ENCODE measurements at regions not wholly inside any gene's neighbourhood (a gene's known extent, or its start where the extent isn't known, plus 50 kb on each side); places are given as distances from the start of the nearest gene placed in this dataset.

DNA sequence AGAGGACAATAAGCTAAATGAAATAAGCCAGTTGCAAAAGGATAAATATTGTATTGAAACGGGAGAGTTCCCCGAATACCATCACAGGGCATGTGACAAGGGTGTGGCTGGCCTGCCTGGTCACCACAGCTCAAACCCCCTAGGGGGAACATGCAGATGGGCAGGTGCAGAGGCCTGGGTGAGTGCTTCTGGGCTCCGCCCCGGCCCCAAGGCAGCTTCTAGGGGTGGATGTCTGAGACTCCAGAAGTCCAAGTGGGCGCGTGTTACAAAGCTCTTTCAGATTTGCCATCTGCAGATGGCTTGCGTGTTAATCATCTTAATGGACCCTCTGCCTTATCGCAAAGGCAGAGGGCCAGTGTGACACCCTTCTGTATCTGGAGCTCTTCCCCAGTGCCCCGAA, 559.2 kb upstream of the IMPG1 start:
- TF ChIP-seq SP1 (IDR thresholded peaks at IDR 0.05; ENCODE audit: low read depth), result no peak
- no peak for TF ChIP-seq POLR2AphosphoS5 (IDR thresholded peaks at IDR 0.05; ENCODE audit: low read depth, low read length)
- no peak for TF ChIP-seq ZBTB33 (IDR thresholded peaks at IDR 0.05; ENCODE audit: extremely low read depth, insufficient replicate concordance, low read length)
- TF ChIP-seq POLR2A (IDR thresholded peaks at IDR 0.05; ENCODE audit: borderline replicate concordance, extremely low read depth, insufficient read depth, insufficient read length), result no peak
- no peak for TF ChIP-seq CEBPB (IDR thresholded peaks at IDR 0.05; ENCODE audit: low read depth)
